NB4 (cell line): ENCODE measurements at regions not wholly inside any gene's neighbourhood (a gene's known extent, or its start where the extent isn't known, plus 50 kb on each side); places are given as distances from the start of the nearest gene placed in this dataset.

Experiments
- CTCF ChIP-seq: IDR thresholded peaks from one replicate; pipeline ENCODE4 v1.5.1; 2012; ENCODE audit warnings: low read depth, low read length
- POLR2A ChIP-seq: IDR thresholded peaks from 2 replicates; pipeline ENCODE4 v1.6.1; 2011; ENCODE audit warnings: mild to moderate bottlenecking; ENCODE audit not compliant: insufficient read length; ENCODE audit errors: extremely low read depth
- TF ChIP-seq, protein P1 (sequence below): IDR thresholded peaks from 2 replicates; pipeline ENCODE4 v1.6.1; 2011; ENCODE audit warnings: low read depth, low read length

- TF ChIP-seq CTCF (no peak), POLR2A (no peak)
- TF ChIP-seq, protein P1, sequence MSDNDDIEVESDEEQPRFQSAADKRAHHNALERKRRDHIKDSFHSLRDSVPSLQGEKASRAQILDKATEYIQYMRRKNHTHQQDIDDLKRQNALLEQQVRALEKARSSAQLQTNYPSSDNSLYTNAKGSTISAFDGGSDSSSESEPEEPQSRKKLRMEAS: no peak
These were observed 508.1 kb upstream of the BTBD3 start for GRCh38 chr20:11409561-11409960.
